Bone marrow (tissue), 2 donors: ENCODE measurements at regions not wholly inside any gene's neighbourhood (a gene's known extent, or its start where the extent isn't known, plus 50 kb on each side); places are given as distances from the start of the nearest gene placed in this dataset.
"Not testable (repeated sequence)": the region's sequence is repeated elsewhere in the genome, so short reads cannot be mapped to it uniquely, and the experiment has no call there.

Source experiments
- DNase-seq, 2 donors: peaks; one replicate each; lab custom pipeline; 2025; lab: John Stamatoyannopoulos, UW

DNA sequence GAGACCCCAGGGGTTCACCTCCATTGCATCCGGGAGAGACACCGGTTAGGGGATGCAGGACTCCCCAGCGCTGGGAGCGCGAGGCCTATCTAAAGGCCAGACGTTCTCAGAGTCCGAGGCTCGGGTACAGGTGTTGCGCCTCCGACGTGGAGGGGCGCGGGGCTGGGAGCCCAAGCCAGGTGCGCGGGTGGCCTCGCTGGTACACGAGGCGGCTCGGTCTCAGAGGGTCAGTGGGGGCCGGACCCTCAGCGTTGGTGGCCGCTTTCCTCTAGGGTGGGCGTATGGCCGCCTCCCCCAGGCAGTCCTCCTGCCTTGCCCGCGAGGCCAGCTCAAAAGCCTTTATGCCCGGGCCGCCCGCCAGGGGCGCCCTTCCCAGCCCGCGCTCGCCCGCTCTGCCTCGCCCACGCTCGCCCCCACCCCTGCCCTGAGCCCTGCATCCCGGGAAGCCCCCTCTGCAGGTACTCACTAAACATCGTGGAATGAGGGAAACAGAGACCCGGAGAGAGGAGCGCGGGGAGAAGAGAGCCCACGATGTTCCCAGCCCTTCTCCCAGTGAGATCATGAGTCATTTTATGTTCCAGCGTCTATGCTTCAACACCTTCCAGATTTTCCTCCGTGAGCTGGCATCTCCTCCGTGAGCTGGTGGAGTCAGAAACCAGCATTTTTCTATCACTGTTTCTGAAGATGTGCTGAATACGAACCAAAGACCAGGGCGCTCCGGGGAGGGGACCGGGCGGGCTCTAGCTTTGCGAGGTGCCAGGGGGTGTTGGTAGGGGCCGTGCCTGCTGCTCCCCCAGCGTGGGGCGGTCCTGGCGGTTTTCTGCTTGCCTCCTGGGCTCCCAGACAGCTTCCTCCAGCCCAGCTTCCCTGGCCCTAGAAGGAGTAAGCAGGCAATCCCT, 73.8 kb downstream of the DIO3 start:
- DNase-seq, result no peak

DNA sequence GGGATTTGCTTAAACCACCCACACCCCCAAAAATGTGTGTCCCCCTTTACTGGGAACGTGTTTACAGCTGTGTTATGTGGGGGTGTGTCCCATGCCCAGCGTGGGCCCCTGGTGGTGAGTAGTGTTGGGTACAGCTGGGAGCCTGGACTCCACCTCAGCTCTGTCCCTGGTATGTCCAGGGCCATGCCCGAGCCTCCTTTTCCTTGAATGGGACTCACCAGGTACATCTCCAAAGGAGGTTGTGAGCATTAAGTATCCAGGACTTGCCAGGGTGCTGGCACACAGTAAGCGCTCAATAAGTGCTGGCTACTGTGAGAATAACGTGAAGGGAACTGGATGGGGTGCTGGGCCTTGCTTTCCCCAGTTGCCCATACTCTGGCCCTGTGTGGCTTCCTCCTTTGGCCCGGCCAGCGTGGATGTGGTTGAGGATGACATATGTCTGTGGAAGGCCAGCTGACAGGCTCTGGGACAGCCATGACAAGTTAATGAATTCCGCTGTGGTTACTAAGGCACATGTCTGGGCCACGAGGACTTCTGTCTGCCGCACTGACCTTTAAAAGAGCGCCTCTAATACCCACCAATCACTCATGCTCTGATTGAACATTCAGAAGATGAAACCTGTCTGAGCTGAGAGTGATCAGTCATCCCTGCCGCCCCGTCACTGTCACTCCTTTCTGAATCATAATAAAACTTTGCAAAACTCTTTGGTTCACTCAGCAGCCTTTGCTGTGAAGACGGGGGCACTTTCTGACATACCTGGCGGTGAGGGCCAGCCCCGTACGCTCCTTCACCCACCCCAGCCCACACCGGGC, 74.7 kb downstream of the DIO3 start:
- DNase-seq, result no peak

GRCh38 chr14:101639241-101639833, 78.0 kb downstream of the DIO3 start:
- no peak for DNase-seq

- DNase-seq, result no peak
Measured at GRCh38 chr14:101643651-101644050, 82.4 kb downstream of the DIO3 start.

GRCh38 chr14:101654051-101654450, 92.8 kb downstream of the DIO3 start:
- DNase-seq, result no peak

- DNase-seq, result no peak
Measured at GRCh38 chr14:101657372-101657771, 96.1 kb downstream of the DIO3 start.

GRCh38 chr14:101665478-101666078, 95.9 kb upstream of the PPP2R5C start:
- no peak for DNase-seq

GRCh38 chr14:101666264-101666663, 95.2 kb upstream of the PPP2R5C start:
- DNase-seq, result no peak

- DNase-seq, result no peak
Measured at GRCh38 chr14:101669629-101670028, 91.9 kb upstream of the PPP2R5C start.

GRCh38 chr14:101673873-101674272, 87.6 kb upstream of the PPP2R5C start:
- DNase-seq, result no peak

- not testable (repeated sequence) for DNase-seq
Measured at GRCh38 chr14:101675835-101676234, 85.7 kb upstream of the PPP2R5C start.

DNA sequence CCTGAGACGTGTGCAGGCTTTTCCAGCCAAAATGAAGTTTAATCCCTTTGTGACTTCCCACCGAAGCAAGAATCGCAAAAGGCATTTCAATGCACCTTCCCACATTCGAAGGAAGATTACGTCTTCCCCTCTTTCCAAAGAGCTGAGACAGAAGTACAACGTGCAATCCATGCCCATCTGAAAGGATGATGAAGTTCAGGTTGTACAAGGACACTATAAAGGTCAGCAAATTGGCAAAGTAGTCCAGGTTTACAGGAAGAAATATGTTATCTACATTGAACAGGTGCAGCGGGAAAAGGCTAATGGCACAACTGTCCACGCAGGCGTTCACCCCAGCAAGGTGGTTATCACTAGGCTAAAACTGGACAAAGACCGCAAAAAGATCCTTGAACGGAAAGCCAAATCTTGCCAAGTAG, 83.6 kb upstream of the PPP2R5C start:
- DNase-seq, result not testable (repeated sequence)

DNA sequence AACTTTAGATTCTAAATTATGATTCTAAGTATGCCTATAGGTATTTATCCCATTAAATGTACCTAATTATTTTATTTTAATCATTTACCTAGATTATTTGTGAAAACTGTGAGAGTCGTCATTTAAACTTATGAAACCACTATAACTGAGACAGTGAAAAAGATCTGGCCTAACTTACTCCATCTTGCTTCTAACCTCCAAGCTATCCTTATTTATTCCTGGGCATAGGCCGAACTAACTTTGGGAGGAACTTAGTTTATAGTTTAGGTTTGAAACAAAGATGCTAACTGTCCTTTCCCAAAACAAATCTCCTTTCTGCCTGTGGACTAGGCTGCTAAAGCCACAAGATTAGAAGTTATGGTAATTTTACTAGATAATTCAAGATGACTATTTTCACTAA, 79.7 kb upstream of the PPP2R5C start:
- no peak for DNase-seq

DNA sequence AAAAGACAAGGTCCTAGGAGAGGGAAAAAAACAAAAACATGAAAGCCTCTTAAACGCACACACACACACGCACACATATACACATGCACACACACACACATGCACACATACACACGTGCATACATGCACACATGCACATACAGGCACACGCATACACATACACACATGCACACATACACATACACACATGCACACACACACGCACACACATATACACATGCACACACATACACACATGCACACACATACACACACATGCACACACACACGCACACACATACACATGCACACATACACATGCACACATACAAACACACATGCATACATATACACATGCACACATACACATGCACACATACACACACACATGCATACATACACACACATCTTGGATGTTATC, 78.1 kb upstream of the PPP2R5C start:
- DNase-seq, result no peak

GRCh38 chr14:101687756-101688546, 73.6 kb upstream of the PPP2R5C start:
- no peak for DNase-seq

DNA sequence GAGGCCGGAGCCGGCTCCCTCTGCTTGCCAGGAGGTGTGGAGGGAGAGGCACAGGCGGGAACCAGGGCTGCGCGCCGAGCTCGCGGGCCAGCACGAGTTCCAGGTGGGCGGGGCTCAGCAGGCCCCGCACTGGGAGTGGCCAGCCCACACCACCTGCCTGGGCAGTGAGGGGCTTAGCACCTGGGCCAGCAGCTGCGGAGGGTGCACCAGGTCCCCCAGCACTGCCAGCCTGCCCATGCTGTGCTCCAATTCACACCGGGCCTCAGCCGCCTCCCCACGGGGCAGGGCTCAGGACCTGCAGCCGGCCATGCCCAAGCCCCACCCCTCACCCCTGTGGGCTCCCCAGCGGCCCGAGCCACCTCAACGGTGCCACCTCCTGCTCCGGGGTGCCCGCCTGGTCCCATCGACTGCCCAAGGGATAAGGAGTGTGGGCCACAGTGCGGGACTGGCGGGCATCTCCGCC, 72.4 kb upstream of the PPP2R5C start:
- no peak for DNase-seq

DNA sequence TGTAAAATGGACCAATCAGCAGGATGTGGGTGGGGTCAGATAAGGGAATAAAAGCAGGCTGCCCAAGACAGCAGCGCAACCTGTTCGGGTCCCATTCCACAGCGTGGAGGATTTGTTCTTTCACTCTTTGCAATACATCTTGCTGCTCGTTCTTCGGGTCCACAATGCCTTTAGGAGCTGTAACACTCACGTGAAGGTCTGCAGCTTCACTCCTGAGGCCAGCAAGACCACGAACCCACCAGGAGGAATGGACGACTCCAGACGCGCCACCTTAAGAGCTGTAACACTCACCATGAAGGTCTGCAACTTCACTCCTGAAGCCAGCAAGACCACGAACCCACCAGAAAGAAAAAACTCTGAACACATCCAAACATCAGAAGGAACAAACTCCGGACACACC, 71.5 kb upstream of the PPP2R5C start:
- DNase-seq, result not testable (repeated sequence)

DNA sequence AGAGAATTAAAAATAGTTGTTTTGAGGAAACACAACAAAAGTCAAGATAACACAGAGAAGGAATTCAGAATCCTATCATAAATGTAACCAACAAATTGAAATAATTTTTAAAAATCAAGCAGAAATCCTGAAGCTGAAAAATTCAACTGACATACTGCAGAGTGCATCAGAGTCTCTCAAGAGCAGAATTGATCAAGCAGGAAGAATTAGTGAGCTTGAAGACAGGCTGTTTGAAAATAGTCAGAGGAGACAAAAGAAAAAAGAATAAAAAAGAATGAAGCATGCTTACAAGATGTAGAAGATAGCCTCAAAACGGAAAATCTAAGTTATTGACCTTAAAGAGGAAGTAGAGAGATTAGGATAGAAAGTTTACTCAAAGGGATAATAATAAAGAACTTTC, 65.8 kb upstream of the PPP2R5C start:
- DNase-seq, result no peak

DNA sequence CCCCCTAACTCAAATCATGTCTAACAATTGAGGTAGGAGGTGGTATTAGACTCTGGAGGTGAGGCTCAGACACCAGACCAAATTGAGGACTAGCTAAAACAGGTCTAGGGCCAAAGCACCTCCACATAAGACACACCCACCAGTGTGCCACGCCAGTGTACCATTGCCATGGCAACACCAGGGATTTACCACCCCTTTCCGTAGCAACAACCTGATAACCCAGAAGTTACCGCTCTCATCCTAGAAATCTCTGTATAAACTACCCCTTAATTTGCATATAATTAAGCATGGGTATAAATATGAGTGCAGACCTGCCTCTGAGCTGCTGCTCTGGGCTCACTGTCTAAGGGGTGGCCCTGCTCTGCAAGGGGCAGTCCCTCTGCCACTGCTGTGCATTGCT, 57.4 kb upstream of the PPP2R5C start:
- no peak for DNase-seq

DNA sequence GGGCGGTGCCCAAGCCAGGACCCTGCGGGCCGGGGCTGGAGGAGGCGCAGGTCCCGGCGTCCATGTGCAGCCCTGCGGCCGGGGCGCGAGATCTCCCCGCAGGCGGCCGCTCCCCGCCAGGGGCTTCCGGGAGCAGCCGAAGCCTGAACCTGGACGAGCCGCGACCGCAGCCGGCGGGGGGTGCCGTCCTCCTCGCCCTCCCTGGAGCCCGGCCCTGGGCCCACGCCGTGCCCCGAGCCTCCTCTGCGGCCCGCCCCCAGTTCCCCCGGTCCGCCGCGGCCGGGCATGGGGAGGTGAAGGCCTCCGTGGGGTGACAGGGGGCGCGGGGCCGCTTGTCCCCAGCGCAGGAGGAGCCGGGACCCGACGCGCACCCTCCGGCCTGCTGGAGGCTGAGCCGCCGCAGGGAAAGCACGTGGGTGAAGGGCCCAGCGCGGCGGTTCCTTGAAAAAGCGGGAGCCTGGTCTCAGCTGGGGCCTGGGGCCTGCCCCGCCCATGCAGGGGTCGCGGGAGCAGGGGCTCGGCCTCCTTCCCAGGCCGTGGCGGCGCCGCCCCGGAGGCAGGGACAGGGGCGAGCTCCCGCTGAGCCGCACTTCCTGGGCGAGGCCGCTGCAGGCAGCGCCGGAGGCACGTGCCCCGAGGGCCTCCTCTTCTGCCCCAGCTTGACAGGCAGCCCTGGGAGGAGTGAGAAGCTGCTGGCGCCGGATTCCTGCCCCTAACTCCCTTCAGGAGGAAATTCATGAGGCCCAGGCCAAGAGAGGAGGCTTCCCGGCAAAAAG, 55.6 kb upstream of the PPP2R5C start:
- peak in 1 of 2 donors; percentile 24 for DNase-seq
